GM19351 (cell line): ENCODE measurements at regions not wholly inside any gene's neighbourhood (a gene's known extent, or its start where the extent isn't known, plus 50 kb on each side); places are given as distances from the start of the nearest gene placed in this dataset.

ENCODE experiments used
- ATAC-seq: cut with Tn5 transposase; IDR thresholded peaks from one replicate; pipeline ENCODE4 v1.9.1; 2021; ENCODE audit warnings: mild to moderate bottlenecking, moderate library complexity; ENCODE audit not compliant: unreplicated experiment

DNA sequence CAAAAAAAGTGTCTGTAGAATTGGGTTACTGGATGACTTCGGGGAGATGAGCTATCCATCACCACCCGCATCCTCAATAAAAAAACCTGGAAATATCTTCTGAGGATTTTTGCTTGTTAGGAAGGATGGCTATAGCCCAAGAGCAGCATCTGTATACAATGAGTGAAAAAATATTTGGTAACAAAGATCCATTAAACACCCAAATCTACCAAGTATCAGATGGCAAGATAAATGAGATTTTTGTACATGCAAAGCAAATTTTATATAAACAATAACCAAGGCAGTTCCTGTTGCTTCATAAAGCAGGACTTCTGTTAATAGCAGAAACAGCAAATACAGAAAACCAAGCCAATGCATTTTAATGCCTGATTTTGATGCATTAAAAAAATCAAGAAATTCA lies 166.6 kb downstream of the SLC28A3 start:
- ATAC-seq: no peak

GRCh38 chr9:84174486-84174885 lies 166.1 kb downstream of the SLC28A3 start:
- no peak for ATAC-seq

DNA sequence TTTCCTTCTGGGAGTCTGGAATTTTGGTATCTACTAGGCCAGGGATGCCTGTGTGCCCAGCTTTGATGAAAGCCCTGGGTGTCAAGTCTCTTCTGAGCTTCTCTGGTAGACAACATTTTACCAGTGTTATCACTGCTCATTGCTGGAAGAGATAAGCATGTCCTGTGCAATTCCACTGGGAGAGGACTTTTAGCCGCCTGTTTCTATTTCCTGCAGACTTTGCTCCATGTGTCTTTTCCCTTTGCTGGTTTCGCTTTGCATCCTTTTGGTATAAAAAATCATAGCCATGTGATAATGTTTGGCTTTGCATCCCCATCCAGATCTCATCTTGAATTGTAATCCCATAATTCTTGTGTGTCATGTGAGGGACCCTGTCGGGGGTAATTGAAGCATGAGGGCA lies 163.2 kb downstream of the SLC28A3 start:
- ATAC-seq: no peak

- ATAC-seq: no peak
These were observed 161.0 kb downstream of the SLC28A3 start for GRCh38 chr9:84179531-84179930.

- ATAC-seq: no peak
These were observed 153.5 kb downstream of the SLC28A3 start for GRCh38 chr9:84187090-84187489.

DNA sequence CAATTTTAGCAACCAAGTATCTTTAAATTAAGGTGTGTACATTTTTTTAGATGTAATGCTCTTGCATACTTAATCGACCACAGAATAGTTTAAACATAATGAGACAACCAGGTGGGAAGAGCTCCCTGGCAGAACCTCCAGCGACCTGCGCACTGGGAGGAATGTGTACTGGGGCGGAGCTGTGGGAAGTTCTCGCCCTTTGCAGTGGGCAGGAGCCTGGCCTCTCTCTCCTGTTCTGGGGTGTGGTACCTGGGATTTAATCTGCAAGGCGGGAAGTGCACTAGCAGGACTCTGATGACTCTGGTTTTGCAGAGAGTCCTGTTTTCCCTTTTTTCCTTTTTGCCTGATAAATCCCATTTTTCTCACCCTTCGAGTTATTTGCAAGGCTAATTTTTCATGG lies 150.7 kb downstream of the SLC28A3 start:
- ATAC-seq: no peak

- no peak for ATAC-seq
These were observed 150.1 kb downstream of the SLC28A3 start for GRCh38 chr9:84190411-84190810.

- ATAC-seq: no peak
These were observed 133.7 kb downstream of the SLC28A3 start for GRCh38 chr9:84206801-84207370.

GRCh38 chr9:84207491-84207951 lies 133.0 kb downstream of the SLC28A3 start:
- no peak for ATAC-seq

- ATAC-seq: no peak
These were observed 128.3 kb downstream of the SLC28A3 start for GRCh38 chr9:84212246-84212645.

GRCh38 chr9:84212982-84213381 lies 127.6 kb downstream of the SLC28A3 start:
- no peak for ATAC-seq

GRCh38 chr9:84216151-84216550 lies 124.4 kb downstream of the SLC28A3 start:
- no peak for ATAC-seq

DNA sequence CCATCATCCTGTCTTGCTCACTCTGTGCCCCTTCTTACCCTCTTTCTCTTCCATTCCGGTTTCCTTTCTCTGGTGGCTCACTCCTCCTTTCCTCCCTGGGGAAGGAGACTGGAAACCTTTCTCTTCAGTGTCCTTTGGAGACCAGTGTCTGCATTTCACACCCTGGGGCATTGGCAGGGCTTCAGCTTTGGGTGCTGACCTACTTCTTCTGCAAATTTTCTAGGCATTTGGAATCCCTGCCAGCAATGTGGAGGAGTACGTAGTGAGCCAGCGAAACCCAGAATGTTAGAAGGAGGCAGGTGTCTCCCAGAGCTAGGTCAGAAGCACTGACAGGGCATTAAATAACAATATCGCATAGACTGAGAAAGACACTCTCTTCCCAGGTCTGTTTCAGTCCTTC lies 122.2 kb downstream of the SLC28A3 start:
- ATAC-seq: no peak

- ATAC-seq: no peak
These were observed 116.3 kb downstream of the SLC28A3 start for GRCh38 chr9:84224246-84224645.
